GM19351 (cell line): ENCODE measurements at regions not wholly inside any gene's neighbourhood (a gene's known extent, or its start where the extent isn't known, plus 50 kb on each side); places are given as distances from the start of the nearest gene placed in this dataset.

Source experiments
- ATAC-seq: cut with Tn5 transposase; IDR thresholded peaks from one replicate; pipeline ENCODE4 v1.9.1; 2021; ENCODE audit warnings: mild to moderate bottlenecking, moderate library complexity; ENCODE audit not compliant: unreplicated experiment

DNA sequence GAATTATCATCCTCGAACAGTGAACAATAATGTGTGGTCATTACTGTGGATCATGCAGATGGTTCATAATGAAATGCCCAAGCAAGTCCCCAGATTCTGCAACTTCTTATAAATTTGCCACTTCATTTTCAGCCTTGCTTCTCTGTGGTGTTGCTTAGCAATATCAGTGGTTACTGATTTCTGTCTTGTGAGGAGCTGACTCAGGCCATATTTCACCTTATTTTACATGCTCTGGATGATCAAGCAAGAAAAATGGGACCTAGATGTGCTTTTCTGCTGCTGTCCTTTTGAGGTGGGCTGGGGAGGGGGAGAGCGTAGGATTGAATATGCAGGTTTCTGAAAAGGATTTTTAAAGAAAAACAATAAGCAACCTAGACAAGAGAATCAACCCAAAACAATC lies 188.3 kb downstream of the SLC24A2 start:
- no peak for ATAC-seq

DNA sequence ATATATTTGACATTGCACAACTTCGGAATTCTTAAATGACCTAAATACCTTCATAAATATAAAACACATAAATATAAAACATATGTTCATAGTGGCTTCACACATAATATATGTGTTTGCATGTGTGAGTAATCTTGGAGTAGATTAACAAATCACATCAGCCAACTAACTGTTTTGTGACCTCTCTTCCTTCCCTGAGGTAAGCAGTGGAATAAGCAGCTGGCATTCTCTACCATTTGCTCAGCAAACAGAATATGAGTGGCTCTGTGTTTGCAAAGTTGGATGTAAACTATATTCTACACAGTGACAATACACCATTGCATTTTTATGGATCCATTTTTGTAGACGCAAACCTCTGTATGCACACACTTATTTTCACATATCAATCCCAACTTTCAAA lies 189.9 kb downstream of the ACER2 start:
- no peak for ATAC-seq

DNA sequence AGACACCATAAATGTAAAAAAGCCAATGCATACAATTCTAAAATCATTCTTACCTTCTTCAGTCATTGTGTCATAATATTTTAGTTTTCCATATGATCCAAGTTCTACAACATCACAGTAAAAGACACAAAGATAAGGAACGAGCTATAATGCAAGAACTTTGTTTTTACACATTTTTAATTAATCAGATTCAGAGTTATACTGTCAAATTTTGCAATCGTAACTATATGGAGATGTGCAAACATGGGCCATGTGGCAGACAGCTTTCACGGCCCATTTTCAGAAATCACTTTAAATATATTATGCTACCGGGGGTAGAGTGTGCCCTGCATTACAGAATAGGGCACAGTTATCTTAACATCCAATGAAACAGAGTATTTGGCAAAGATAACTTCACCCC lies 188.4 kb downstream of the ACER2 start:
- no peak for ATAC-seq

DNA sequence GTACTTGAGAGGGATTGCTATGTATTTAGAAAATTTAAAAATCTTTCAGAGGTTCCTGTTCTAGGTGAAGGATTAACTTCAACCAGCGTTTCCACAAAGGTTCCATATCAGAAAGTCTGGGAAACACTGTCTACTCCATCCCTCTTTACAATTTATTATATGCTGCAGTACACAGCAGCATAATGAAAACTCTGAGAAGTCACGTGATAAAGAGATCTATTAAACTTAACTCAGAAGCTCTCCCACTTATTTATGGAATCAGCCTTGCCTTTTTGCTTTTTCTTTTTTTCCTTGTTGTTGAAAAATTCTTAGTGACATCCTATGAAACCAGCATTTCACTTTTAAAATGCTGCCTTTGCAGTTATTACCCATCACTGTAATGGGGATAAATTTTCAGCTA lies 186.2 kb downstream of the ACER2 start:
- ATAC-seq, result no peak

DNA sequence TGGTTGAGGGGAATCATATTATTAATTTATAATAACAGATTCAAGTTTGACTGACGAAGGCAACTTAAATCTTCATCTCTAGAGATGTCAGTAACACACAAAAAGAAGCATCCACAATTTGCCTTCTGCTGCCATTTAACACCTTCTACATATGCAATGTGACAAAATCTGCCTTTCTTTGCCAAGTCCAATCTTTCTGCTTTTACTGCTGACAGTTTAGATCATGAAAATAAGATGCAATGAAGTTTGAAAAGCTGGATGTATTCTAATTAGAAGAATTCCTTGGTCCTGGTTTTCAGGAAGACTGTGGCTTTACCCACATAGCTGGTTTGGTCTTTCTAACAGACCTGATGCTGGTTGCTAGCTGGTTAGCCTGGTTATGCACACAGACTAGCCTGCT lies 178.9 kb downstream of the ACER2 start:
- ATAC-seq, result no peak

DNA sequence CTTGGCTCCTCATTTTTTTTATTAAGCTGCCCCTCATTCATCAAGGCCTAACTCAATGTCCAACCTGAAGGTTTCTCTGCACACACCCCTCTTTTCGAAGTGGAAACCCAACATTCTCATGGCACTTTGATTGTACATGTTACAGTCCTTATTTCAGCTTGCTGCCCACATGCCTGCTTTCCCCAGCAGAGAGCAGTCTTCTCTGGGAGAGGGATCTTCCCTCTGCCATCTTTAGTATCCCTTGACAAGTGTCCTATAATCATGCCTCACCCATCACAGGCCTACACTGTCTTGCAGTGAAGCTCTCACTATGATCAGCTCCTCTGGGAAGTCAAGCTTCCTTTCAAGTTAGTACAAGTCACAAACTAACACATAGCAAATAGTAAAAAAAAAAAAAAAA lies 175.1 kb downstream of the ACER2 start:
- no peak for ATAC-seq

DNA sequence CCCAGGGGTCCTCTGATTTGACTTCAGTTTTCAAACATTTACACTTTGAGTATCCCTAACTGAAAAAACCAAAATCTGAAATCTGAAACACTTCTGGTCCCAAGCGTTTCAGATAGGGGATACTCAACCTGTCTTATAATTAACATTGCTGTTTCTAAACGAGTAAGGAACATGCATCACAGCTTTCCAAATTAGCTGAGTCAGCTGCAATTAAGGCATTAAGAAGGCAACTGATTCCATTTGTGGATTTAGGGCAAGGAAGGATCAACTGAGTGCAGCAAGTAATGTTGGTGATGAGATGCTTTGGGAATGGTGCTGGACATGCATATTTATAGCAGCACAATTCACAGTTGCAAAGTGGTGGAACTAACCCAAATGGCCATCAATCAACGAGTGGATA lies 168.6 kb downstream of the ACER2 start:
- no peak for ATAC-seq

DNA sequence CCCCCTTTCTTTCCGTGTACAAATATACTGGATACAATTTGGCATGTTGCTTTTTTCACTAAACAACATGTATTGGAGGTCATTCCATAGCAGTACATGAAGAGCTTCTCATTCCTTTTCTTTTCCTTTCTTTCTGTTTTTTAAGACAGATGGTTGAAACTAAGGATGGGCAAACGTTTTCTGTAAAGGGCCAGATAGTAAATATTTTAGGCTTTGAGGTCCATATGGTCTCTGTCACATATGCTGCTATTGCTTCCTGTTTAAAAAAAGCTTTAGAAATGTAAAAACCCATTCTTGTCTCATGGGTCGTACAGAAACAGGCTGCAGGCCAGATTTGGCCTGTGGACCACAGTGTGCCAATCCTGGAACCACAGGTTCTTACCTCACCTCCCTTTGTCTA lies 160.1 kb downstream of the ACER2 start:
- no peak for ATAC-seq

DNA sequence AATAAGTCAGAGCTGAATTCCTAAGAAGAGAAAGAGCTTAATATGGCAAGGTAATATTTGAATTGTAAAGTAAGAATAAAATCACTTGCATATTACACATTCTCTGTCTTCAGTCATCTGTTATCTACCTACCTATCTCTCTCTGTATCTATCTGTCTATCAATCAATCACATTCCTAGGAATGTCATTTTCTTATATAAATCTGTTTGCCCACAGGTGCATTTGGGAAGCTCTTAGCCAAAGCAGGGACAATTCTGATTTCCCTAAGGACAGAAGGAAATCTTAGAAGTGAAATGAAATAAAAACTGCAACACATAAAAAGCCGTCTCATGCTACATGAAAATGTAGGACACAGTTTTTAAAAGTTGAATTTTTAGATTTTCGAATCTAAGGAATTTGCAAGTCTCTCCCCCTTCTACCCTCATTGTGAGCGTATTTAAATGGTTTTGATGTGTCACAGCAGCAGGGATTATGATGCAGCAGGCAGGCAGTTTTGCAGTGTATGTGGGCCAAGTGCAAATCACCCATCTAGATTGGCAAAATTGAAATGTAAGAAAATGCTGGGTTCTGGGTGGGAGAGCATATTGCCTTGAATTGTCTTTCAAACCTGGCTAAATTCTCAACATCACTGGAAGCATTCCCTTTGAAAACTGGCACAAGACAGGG lies 155.7 kb downstream of the ACER2 start:
- no peak for ATAC-seq

DNA sequence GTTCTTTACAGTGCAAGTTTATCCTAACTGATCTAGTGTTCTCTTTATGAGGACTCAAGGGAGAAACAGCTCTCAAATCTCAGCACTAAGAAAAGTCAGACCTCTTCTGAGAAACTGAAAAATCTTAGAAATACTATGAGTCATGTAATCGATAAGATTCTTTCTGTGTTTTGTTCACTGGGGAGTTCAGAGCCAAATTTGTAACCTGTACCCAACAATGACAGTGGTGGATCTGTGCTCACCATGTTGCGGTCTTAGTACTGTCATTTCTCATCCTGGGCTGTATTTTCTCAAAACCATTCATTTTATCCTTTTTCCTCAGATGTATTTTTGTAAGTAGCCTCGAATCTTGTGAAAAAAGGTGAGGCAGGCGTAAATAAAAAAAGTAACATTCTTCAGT lies 146.4 kb downstream of the ACER2 start:
- ATAC-seq, result no peak

DNA sequence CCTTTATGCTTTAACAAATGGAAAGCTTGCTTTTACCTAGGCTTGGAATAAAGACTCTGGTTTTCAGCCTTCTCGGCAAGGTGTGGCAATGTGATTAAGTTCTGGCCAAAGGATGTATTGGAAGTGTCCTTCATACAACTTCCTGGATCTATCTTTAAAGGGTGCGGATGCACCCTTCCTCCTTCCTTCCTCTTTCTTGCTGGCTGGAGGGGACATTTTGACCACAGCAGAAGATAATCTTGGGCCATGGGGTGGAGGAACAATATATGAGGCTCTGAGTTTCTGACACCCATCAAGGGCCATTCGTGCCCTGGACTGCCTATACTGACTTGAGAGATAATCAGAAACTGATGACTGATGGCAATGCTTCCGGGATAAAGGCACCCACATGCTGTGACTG lies 145.7 kb downstream of the ACER2 start:
- no peak for ATAC-seq

DNA sequence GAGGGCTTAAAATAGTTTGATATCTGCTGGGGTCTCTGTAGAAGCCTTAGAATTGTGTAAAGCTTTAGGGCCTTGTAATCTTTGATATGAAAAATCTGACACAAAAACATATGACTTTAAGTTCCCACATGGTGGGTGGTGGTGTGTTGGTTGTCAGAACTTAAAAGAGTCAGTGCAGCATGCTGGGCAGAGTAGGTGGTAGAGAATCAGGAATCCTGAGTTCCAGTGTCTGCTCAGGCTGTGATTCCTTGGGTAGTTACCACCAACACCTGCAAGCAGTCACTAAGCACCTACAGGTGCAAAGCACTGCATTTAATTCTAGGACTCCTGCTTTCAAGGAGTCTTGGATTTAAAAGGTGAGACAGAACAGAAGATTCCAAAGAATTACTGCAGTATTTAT lies 144.6 kb downstream of the ACER2 start:
- ATAC-seq, result no peak

DNA sequence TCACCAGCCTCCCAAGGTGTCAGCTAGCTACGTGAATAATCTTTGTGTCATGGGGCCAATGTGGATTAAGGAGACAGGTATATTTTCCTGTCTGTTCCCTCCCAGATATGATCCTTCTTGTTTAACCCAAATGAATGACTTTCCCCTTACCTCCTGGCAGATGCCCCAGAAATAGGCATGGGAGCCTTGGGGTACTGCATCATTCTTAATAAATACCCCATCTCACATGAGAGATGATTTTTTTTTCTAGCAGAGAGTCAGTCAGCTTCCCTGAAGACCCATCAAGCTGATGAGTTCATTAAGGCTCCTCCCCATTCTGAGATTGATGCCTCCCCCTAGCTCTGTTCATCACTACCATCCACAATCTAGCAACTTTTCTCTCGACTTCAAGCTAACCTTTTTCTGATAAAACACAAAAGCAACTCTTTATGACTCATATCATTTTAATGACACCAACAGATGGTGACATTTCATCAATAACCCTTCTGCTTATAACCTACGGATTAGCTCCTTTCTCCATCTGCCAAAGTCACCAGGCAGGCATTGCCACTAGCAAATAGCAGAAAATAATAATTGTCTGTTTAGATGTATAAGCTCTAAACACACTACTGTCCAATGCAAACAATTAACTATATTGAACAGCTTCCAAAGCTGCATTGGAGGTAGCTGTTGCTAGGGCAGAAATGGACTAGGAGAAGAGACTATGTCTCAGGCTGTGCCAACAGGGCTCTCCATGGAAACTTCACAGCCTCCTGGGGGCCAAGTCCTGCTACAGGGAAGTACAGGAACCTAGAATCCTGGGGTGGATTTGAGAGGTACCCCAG lies 143.7 kb downstream of the ACER2 start:
- no peak for ATAC-seq

DNA sequence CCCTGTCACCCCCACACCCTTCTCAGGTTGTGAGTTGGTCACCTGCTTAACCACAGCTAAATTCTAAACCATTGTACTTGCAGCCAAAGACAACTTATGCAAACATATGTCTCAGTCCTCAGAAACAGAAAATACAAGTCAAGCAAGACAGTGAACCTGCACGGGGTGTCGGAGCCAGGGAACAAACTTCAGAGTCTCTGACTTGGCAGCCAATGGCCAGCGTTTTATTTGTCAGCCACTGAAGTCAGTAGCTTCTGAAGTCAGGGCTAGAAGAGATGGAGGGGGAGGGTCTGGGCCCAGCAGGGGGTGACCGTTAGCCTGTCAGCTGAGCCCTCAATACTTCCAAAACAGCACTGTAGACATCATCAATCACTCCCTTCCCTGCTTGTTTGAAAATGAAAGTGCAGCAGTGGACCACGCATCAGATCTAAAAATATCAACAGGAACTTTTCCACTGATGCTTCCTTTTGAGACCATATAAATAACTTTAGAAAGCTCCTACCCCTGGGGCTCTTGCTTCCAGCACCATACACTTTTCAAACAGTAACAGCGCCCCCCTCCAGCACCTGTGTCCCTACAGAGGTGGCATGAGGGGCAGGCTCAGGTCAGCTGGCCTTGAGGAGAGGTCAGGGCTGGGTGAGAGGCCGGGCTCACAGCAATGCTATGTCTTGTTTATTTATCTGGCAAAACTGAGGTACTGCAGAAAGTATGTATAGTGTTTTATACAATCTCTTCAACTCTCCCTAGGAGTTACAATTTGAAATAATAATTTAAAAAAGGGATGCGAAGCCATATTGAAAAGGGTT lies 142.5 kb downstream of the ACER2 start:
- ATAC-seq, result peak; percentile 69

DNA sequence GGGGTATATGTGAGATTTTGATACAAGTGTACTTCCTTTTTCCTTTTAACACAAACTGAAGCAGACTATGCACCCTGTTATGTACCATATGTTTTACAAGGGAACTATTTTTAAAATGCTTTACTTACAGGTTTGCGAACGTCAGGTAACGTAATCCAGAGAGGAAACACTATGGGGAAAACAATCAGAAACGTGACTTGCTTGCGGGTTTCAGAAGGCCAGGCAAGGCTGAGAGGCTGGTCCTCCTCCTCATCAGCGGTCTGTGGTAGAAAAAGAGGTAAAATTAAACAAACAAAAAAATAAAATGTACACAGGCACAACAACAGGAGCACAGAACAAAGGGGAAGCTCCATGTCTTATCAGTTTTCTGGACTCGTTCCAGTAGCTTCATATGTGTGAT lies 141.2 kb downstream of the ACER2 start:
- ATAC-seq, result no peak

DNA sequence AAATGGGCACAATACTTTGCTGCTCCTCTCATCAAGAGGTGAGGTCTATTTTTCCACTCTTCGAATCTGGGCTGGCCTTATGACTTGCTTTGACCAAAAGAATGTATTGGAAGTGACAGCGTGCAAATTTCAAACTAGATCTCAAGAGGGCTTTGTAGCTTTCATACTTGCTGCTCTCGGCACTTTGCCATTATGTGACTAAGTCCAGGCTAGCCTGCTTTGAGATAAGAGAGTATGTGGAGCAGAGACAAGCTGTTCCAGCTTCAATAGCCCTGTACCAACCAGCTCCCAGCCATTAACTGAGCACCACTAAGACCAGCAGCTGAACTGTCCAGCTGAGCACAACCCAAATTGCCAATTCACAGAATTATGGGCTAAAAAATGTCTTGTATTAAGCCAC lies 124.6 kb downstream of the ACER2 start:
- ATAC-seq, result no peak

DNA sequence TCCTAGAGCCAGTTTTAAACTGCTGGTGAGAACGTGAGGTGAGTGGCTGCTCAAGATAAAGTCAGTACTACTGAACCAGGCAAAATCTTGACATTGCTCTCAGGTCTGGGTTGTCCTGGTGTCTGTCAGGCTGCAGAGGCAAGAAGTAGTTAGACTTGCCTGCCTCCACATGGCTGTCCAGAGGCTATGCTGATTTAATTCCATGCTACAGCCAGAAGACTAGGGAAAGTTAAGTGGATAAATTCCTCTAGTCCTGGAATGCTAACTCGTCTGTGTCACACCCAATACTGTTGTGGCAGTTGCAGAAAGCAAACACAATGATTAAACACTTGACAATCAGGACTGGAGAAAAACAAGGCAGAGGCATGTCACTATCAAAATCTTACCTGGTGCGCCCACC lies 118.9 kb downstream of the ACER2 start:
- ATAC-seq, result no peak

DNA sequence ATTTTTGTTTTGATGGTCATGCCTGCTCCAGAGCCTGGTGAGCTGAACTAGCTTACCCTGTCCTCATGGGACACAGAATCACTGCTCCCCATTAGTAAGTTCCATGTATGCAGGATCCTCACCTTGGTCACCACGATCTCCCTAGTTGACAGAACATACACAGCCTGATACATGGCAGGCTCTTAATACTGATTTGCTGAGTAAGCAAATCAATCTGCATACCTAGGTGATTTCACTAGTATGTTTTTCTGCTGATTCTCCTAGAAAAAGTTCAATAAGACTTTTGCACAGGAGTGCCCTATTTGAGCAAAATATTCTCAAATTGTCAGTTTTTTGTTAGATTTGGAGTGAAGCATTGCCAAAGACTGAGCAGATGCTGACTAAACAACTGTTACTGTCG lies 113.7 kb downstream of the ACER2 start:
- no peak for ATAC-seq

DNA sequence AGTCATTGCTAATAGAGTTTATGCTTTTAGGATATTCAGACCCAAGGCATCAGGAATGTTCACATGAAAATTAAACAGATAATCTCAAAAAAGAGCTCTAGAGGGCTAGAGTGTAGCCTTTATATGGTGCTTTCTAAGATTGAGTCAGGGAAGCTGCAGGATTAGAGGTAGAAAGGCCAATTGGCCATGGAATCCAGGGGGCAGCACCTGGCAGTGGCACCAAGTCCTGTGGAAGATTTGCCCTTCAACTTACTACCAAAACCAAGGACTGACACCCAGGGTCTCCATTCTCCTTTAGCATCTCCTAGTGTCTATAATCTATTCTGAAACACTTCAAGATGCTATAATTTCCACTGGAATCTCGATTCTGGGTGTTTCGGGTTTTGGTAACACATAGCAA lies 112.4 kb downstream of the ACER2 start:
- no peak for ATAC-seq

DNA sequence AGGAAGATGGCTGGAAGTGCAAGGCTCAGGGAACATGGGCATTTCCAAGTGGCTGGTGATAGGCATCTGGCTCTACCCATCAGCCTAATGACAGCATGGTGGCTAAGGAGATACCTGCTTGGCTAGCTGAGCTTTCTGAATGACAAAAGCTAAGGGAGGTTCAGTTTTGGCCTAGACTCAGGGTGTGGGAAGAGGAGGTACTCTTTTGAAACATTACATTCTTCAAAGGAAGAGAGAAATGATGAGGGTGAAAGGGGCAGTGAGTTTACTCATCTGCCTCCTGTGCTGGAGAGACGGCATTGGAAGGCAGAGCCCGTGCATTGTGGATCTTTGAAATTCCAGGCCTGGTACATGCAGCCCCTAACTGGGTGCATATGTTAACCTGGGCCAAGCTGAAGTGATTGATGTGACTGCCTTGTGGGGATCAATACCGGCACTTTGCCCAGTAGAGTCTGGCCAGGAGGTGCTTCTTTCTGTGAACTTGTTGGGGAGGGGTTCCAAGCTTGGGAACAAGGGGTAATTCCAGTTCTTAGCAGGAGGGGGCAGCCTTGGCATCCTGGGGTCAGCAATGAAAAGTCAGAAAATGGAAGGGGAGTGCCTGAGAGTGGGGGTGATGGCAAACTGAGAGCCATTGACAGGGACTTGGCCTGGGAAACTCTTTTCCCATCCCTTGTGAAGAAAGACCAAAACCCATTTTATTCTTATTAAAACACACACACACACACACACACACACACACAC lies 108.6 kb downstream of the ACER2 start:
- peak; percentile 49 for ATAC-seq

DNA sequence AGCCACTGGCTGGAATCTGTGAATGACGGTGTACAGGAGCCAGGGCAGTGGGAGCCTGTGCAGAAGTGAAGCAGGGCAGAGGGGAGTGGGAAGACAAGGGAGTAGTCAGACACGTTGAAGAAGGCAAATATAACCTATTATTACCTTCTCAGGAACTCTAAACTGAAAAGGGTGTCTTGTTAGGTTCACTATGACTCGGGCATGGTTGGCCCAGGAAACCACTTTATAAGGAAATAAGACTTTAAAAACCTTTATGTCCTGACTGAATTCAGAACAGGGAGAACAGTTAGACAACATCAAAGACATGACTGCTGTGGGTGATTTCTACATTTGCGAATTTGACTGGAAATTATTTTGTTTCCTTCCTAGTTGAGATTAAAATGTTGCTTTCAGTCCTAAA lies 107.5 kb downstream of the ACER2 start:
- ATAC-seq, result peak; percentile 38
